LNCAP (cell line): ENCODE measurements at regions not wholly inside any gene's neighbourhood (a gene's known extent, or its start where the extent isn't known, plus 50 kb on each side); places are given as distances from the start of the nearest gene placed in this dataset.
A peak's percentile ranks its signal among the peaks of the same experiment; 100 is the strongest.

Source experiments
- CTCF ChIP-seq: fragments of 450-650 bp; IDR thresholded peaks from 2 replicates; pipeline ENCODE4 v1.5.1; 2017; ENCODE audit warnings: mild to moderate bottlenecking

- TF ChIP-seq CTCF, result no peak
Observed at GRCh38 chr20:39277185-39277584, 315.0 kb downstream of the DHX35 start.

- TF ChIP-seq CTCF, result no peak
Observed at GRCh38 chr20:39270837-39271604, 308.9 kb downstream of the DHX35 start.

- TF ChIP-seq CTCF, result no peak
Observed at GRCh38 chr20:39269493-39270217, 307.5 kb downstream of the DHX35 start.

- TF ChIP-seq CTCF, result peak; percentile 94
Observed at GRCh38 chr20:39268981-39269461, 306.9 kb downstream of the DHX35 start.

GRCh38 chr20:39268491-39268951, 306.4 kb downstream of the DHX35 start:
- no peak for TF ChIP-seq CTCF

- no peak for TF ChIP-seq CTCF
Observed at GRCh38 chr20:39266989-39267388, 304.8 kb downstream of the DHX35 start.

GRCh38 chr20:39264506-39265172, 302.5 kb downstream of the DHX35 start:
- peak; percentile 95 for TF ChIP-seq CTCF
